ENCODE measurements at regions not wholly inside any gene's neighbourhood (a gene's known extent, or its start where the extent isn't known, plus 50 kb on each side); places are given as distances from the start of the nearest gene placed in this dataset.

DNA sequence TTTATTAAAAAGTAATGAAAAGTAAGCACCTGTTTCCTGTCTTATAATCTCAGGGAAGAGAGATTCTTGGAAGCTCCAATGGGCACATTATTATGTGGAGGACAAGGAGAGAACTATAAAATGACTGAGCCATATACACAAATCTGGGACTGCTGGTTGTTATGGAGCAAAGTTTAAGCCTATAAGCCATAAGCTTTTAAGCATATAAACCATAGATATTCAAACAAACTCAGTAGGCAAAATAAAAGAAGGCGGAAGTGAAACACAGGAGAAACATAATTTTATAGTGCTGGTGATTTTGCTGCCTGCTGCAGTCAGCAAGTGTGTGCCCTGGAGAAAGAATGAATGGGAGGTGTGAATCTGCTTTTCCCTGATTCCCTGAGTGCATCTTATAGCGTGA, 274.4 kb downstream of the KIF20B start:
- Mint-ChIP-seq H3K27ac (no peak overlapping the region), H3K9me3 (no peaks in the 10 kb centered on the region), H3K4me3 (no peak overlapping the region), H3K4me1 (ENCODE audit: low read depth) (no peaks in the 10 kb centered on the region), H3K27me3 (no peaks in the 10 kb centered on the region), H3K36me3 (ENCODE audit: low read depth) (no peaks in the 10 kb centered on the region)
- Histone ChIP-seq H3K4me3 (ENCODE audit: low read length) (no peak overlapping the region), H3K27me3 (ENCODE audit: control insufficient read depth in 1 of 2, insufficient read depth in 2 of 2, low read length in 2 of 2) (peaks cover 0 to 3% of the 10 kb centered on the region in 2 experiments), H3K36me3 (ENCODE audit: insufficient read depth, low read length) (no peaks in the 10 kb centered on the region), H3K27ac (ENCODE audit: low read depth in 1 of 2, low read length in 2 of 2) (no peak overlapping the region), H3K4me1 (ENCODE audit: insufficient read depth, low read length) (no peaks in the 10 kb centered on the region), H3K9me3 (ENCODE audit: control insufficient read depth in 1 of 2, insufficient read depth in 1 of 2, low read length in 2 of 2) (no peaks in the 10 kb centered on the region)
- intact Hi-C loops (cut with DNase I, micrococcal nuclease), result no loop called here
- DNase-seq, result no peak
- no peak for ATAC-seq (ENCODE audit: poor library complexity)
- ChIA-PET POLR2A (no interaction called here), CTCF (no interaction called here)
- TF ChIP-seq, protein P1, sequence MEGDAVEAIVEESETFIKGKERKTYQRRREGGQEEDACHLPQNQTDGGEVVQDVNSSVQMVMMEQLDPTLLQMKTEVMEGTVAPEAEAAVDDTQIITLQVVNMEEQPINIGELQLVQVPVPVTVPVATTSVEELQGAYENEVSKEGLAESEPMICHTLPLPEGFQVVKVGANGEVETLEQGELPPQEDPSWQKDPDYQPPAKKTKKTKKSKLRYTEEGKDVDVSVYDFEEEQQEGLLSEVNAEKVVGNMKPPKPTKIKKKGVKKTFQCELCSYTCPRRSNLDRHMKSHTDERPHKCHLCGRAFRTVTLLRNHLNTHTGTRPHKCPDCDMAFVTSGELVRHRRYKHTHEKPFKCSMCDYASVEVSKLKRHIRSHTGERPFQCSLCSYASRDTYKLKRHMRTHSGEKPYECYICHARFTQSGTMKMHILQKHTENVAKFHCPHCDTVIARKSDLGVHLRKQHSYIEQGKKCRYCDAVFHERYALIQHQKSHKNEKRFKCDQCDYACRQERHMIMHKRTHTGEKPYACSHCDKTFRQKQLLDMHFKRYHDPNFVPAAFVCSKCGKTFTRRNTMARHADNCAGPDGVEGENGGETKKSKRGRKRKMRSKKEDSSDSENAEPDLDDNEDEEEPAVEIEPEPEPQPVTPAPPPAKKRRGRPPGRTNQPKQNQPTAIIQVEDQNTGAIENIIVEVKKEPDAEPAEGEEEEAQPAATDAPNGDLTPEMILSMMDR (IDR thresholded peaks at IDR 0.05), result no peak

DNA sequence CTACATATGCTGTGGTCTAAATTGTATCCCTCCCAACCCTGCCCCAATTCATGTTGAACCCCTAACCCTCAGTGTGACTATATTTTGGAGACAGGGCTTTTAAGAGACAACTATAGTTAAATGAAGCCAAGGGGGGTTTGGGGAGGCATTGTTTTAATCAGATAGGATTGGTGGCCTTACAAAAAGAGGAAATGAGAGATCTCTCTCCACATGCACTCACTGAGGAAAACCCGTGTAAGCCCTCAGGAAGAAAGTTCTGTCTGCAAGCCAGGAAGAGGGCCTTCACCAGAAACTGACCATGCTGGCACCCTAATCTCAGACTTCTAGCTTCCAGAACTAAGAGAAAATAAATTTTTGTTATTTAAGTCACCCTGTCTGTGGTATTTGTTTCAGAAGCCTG, 276.7 kb downstream of the KIF20B start:
- TF ChIP-seq, protein P1 (IDR thresholded peaks at IDR 0.05), result no peak
- H3K36me3 ChIP-seq (ENCODE audit: insufficient read depth, low read length), result no peaks in the 10 kb centered on the region
- DNase-seq (no peak), ATAC-seq (ENCODE audit: poor library complexity) (no peak)
- no peak overlapping the region for H3K4me3 ChIP-seq (ENCODE audit: low read length)
- Mint-ChIP-seq H3K4me3 (no peak overlapping the region), H3K4me1 (ENCODE audit: low read depth) (no peaks in the 10 kb centered on the region), H3K9me3 (no peaks in the 10 kb centered on the region), H3K27ac (no peak overlapping the region), H3K27me3 (no peaks in the 10 kb centered on the region), H3K36me3 (ENCODE audit: low read depth) (no peaks in the 10 kb centered on the region)
- H3K4me1 ChIP-seq (ENCODE audit: insufficient read depth, low read length), result no peaks in the 10 kb centered on the region
- intact Hi-C loops (cut with DNase I, micrococcal nuclease), result no loop called here
- no peaks in the 10 kb centered on the region for H3K27me3 ChIP-seq (ENCODE audit: control insufficient read depth in 1 of 2, insufficient read depth in 2 of 2, low read length in 2 of 2)
- no peaks in the 10 kb centered on the region for H3K9me3 ChIP-seq (ENCODE audit: control insufficient read depth in 1 of 2, insufficient read depth in 1 of 2, low read length in 2 of 2)
- H3K27ac ChIP-seq (ENCODE audit: low read depth in 1 of 2, low read length in 2 of 2), result no peak overlapping the region
- POLR2A ChIA-PET, result no interaction called here
- CTCF ChIA-PET, result no interaction called here

DNA sequence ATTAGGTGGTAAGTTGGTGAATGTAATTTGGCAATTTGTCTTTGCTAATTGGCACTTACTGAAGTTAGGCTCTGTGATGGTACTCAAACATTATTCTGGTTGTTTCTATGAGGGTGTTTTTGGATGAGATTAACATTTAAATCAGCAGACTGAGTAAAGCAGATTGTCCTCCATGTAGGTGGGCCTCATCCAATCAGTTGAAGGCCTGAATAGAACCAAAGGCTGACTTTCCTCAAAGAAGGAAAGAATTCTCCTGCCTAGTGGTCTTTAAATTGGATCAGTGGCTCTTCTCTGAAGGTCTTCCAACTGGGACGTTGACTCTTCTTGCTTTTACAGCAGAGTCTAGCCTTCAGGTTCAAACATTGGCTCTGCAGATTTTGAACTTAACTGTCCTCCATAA, 278.3 kb downstream of the KIF20B start:
- CTCF ChIA-PET, result no interaction called here

More for the DNA sequence above, 278.3 kb downstream of the KIF20B start:
- DNase-seq (no peak), ATAC-seq (ENCODE audit: poor library complexity) (no peak)
- Histone ChIP-seq H3K9me3 (ENCODE audit: control insufficient read depth in 1 of 2, insufficient read depth in 1 of 2, low read length in 2 of 2) (no peaks in the 10 kb centered on the region), H3K27me3 (ENCODE audit: control insufficient read depth in 1 of 2, insufficient read depth in 2 of 2, low read length in 2 of 2) (no peaks in the 10 kb centered on the region), H3K27ac (ENCODE audit: low read depth in 1 of 2, low read length in 2 of 2) (no peak overlapping the region), H3K4me1 (ENCODE audit: insufficient read depth, low read length) (no peaks in the 10 kb centered on the region), H3K4me3 (ENCODE audit: low read length) (no peak overlapping the region), H3K36me3 (ENCODE audit: insufficient read depth, low read length) (no peaks in the 10 kb centered on the region)
- Mint-ChIP-seq H3K27ac (no peak overlapping the region), H3K27me3 (no peaks in the 10 kb centered on the region), H3K9me3 (no peaks in the 10 kb centered on the region), H3K36me3 (ENCODE audit: low read depth) (no peaks in the 10 kb centered on the region), H3K4me1 (ENCODE audit: low read depth) (no peaks in the 10 kb centered on the region), H3K4me3 (no peak overlapping the region)
- TF ChIP-seq, protein P1 (IDR thresholded peaks at IDR 0.05), result no peak
- intact Hi-C loops (cut with DNase I, micrococcal nuclease), result no loop called here
- POLR2A ChIA-PET, result no interaction called here

All from CD4-positive, alpha-beta T cell (primary cell).